Neural cell (in vitro differentiated cells): ENCODE measurements at regions not wholly inside any gene's neighbourhood (a gene's known extent, or its start where the extent isn't known, plus 50 kb on each side); places are given as distances from the start of the nearest gene placed in this dataset.
"Not testable (repeated sequence)": the region's sequence is repeated elsewhere in the genome, so short reads cannot be mapped to it uniquely, and the experiment has no call there.

Experiments
- H2AFZ ChIP-seq: fragments of 200-600, 300-800 bp; sonication (generic), shearing (Covaris generic); 2 replicates; pipeline ENCODE4 v1.6.0; 2014; ENCODE audit warnings: low read depth, mild to moderate bottlenecking, antibody characterized with exemption, low read length, moderate library complexity
- H3F3A ChIP-seq: fragments of 200-600 bp; shearing (Covaris generic); 2 replicates; pipeline ENCODE4 v1.6.1; 2016; ENCODE audit warnings: mild to moderate bottlenecking, moderate library complexity, mixed read lengths, antibody characterized with exemption, low read length; ENCODE audit not compliant: insufficient read depth, poor library complexity, severe bottlenecking
- H3K27ac ChIP-seq: fragments of 200-600, 300-800 bp; sonication (generic), shearing (Covaris generic); 2 replicates; pipeline ENCODE4 v1.5.1; 2014; ENCODE audit warnings: mild to moderate bottlenecking, low read length, moderate library complexity
- H3K27me3 ChIP-seq: fragments of 300-800, 200-600 bp; sonication (generic), shearing (Covaris generic); 2 replicates; pipeline ENCODE4 v1.6.0; 2014; ENCODE audit warnings: mild to moderate bottlenecking, low read depth, low read length, moderate library complexity; ENCODE audit not compliant: insufficient read depth
- H3K36me3 ChIP-seq: fragments of 300-800, 200-600 bp; sonication (generic), shearing (Covaris generic); 2 replicates; pipeline ENCODE4 v1.5.1; 2014; ENCODE audit warnings: mild to moderate bottlenecking, antibody characterized with exemption, low read length, moderate library complexity; ENCODE audit not compliant: insufficient read depth
- H3K4me2 ChIP-seq: fragments of 300-800, 200-600 bp; sonication (generic), shearing (Covaris generic); 2 replicates; pipeline ENCODE4 v1.6.0; 2014; ENCODE audit warnings: mild to moderate bottlenecking, low read length
- H3K4me3 ChIP-seq: fragments of 300-800, 200-600 bp; sonication (generic), shearing (Covaris generic); 2 replicates; pipeline ENCODE4 v1.5.1; 2014; ENCODE audit warnings: mild to moderate bottlenecking, low read length, moderate library complexity
- H3K79me2 ChIP-seq: fragments of 200-600 bp; shearing (Covaris generic); replicated peaks from 2 replicates; pipeline ENCODE4 v1.6.0; 2014; ENCODE audit warnings: mild to moderate bottlenecking, low read length, moderate library complexity; ENCODE audit not compliant: insufficient read depth
- H3K9ac ChIP-seq: fragments of 300-800, 200-600 bp; sonication (generic), shearing (Covaris generic); 2 replicates; pipeline ENCODE4 v1.6.1; 2016; ENCODE audit warnings: mild to moderate bottlenecking, low read length, mixed read lengths
- H3K9me2 ChIP-seq: fragments of 200-600 bp; shearing (Covaris generic); 2 replicates; pipeline ENCODE4 v1.6.1; 2016; ENCODE audit warnings: mild to moderate bottlenecking, low read length, mixed read lengths; ENCODE audit not compliant: insufficient read depth
- H3K9me3 ChIP-seq: fragments of 200-600, 300-800 bp; sonication (generic), shearing (Covaris generic); 2 replicates; pipeline ENCODE4 v1.6.1; 2016; ENCODE audit warnings: mild to moderate bottlenecking, mixed run types, low read length, moderate library complexity, mixed read lengths
- H4K20me1 ChIP-seq: fragments of 200-600 bp; shearing (Covaris generic); 2 replicates; pipeline ENCODE4 v1.6.1; 2016; ENCODE audit warnings: mild to moderate bottlenecking, mixed run types; ENCODE audit not compliant: insufficient read depth
- EP300 ChIP-seq: fragments of 450-650 bp; conservative IDR thresholded peaks from 2 replicates; pipeline ENCODE4 v1.6.1; 2014; ENCODE audit warnings: antibody characterized with exemption, mild to moderate bottlenecking, moderate library complexity; ENCODE audit not compliant: poor library complexity, severe bottlenecking
- EZH2 ChIP-seq: fragments of 200-600, 300-800 bp; shearing (Covaris generic), sonication (generic); IDR thresholded peaks from 2 replicates; pipeline ENCODE4 v1.6.1; 2014; ENCODE audit warnings: antibody characterized with exemption, low read length, borderline replicate concordance, mild to moderate bottlenecking; ENCODE audit not compliant: insufficient read depth, poor library complexity, severe bottlenecking
- MXI1 ChIP-seq: fragments of 450-650 bp; conservative IDR thresholded peaks from 2 replicates; pipeline ENCODE4 v1.6.1; 2014; ENCODE audit warnings: antibody characterized with exemption, mild to moderate bottlenecking; ENCODE audit not compliant: poor library complexity, severe bottlenecking
- POLR2AphosphoS5 ChIP-seq: IDR thresholded peaks from 2 replicates; pipeline ENCODE4 v1.6.1; 2012
- RAD21 ChIP-seq: fragments of 450-650 bp; conservative IDR thresholded peaks from 2 replicates; pipeline ENCODE4 v1.6.1; 2014; ENCODE audit warnings: antibody characterized with exemption, mild to moderate bottlenecking, moderate library complexity
- REST ChIP-seq: IDR thresholded peaks from 2 replicates; pipeline ENCODE4 v1.6.1; 2012; ENCODE audit warnings: borderline replicate concordance
- SMC3 ChIP-seq: fragments of 450-650 bp; conservative IDR thresholded peaks from 2 replicates; pipeline ENCODE4 v1.6.1; 2014; ENCODE audit warnings: antibody characterized with exemption, mild to moderate bottlenecking, moderate library complexity; ENCODE audit not compliant: poor library complexity
- TAF1 ChIP-seq: IDR thresholded peaks from 2 replicates; pipeline ENCODE4 v1.6.1; 2012; ENCODE audit warnings: low read depth
- TF ChIP-seq, protein P1 (sequence below): fragments of 450-650 bp; IDR thresholded peaks from 2 replicates; pipeline ENCODE4 v1.5.1; 2014; ENCODE audit warnings: antibody characterized with exemption, mild to moderate bottlenecking, moderate library complexity; ENCODE audit not compliant: poor library complexity, severe bottlenecking

- H3K9me2 ChIP-seq = no peaks in the 10 kb centered on the region
- no peak overlapping the region for H3K4me2 ChIP-seq
- H3K9ac ChIP-seq = no peak overlapping the region
- H3K79me2 ChIP-seq = no peaks in the 10 kb centered on the region
- H2AFZ ChIP-seq = no peak overlapping the region
- no peaks in the 10 kb centered on the region for H3F3A ChIP-seq
- no peaks in the 10 kb centered on the region for H3K9me3 ChIP-seq
- TF ChIP-seq EP300 (no peak), POLR2AphosphoS5 (no peak), REST (no peak), SMC3 (no peak), TAF1 (no peak), MXI1 (no peak), EZH2 (no peak), RAD21 (no peak)
- TF ChIP-seq, protein P1, sequence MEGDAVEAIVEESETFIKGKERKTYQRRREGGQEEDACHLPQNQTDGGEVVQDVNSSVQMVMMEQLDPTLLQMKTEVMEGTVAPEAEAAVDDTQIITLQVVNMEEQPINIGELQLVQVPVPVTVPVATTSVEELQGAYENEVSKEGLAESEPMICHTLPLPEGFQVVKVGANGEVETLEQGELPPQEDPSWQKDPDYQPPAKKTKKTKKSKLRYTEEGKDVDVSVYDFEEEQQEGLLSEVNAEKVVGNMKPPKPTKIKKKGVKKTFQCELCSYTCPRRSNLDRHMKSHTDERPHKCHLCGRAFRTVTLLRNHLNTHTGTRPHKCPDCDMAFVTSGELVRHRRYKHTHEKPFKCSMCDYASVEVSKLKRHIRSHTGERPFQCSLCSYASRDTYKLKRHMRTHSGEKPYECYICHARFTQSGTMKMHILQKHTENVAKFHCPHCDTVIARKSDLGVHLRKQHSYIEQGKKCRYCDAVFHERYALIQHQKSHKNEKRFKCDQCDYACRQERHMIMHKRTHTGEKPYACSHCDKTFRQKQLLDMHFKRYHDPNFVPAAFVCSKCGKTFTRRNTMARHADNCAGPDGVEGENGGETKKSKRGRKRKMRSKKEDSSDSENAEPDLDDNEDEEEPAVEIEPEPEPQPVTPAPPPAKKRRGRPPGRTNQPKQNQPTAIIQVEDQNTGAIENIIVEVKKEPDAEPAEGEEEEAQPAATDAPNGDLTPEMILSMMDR = no peak
- H3K27me3 ChIP-seq = no peaks in the 10 kb centered on the region
- no peak overlapping the region for H3K27ac ChIP-seq
- no peak overlapping the region for H3K4me3 ChIP-seq
- no peaks in the 10 kb centered on the region for H4K20me1 ChIP-seq
- H3K36me3 ChIP-seq = no peaks in the 10 kb centered on the region
Observed at GRCh38 chr20:47960277-47960676, 175.0 kb upstream of the SULF2 start.

DNA sequence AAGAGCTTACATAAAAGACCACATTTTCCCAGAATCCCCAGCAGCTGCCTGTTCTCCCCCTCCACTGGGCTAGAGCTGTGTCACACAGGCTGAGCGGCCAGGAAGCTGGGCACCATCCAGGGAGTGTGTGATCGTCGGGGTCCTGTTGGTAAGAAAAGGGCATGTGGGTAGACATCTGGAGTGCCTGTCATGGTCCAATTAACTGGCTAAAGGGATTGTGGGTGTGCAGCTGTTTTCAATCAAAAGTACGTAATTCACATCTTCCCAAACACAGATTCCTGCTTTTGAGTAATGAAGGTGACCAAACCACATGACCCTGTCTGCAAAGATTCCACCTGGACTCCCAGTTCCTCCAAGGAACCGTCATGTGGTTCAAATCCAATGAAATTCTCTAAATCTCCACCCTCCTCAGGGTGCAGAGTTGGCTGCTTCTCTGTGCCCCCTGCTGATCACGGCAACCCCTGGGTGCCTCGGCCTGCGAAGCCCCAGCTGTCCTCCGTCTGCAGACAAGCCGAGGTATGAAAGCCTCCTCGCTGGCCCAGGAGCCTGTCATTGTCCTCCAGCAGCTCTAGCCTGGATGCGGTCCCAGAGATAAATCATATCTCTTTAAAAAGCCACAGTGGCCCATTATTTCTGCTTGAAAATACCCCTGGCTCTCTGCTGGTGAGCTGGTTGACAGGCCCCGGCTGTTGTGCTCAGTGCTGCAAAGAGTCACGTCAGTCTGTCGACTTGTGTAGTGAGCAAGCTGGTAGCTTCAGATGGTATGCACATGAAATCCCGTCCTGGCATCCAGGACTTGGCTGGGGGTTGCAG lies 172.9 kb upstream of the SULF2 start:
- H3K9ac ChIP-seq, H3K4me2 ChIP-seq, H3K9me2 ChIP-seq, H3K36me3 ChIP-seq, H3K27me3 ChIP-seq, H3K4me3 ChIP-seq, H4K20me1 ChIP-seq, H3K79me2 ChIP-seq, H3F3A ChIP-seq, H3K9me3 ChIP-seq, H3K27ac ChIP-seq, H2AFZ ChIP-seq: not testable (repeated sequence)
